Liver (tissue), 8 donors: ENCODE measurements at regions not wholly inside any gene's neighbourhood (a gene's known extent, or its start where the extent isn't known, plus 50 kb on each side); places are given as distances from the start of the nearest gene placed in this dataset.

Experiments used
- DNase-seq: peaks from one replicate; pipeline ENCODE4 v3.0.0-alpha.2; 2017; ENCODE audit warnings: low spot score
- H3K27ac ChIP-seq, 2 donors: one replicate each; pipeline ENCODE4 v1.7.0; 2013; ENCODE audit warnings: inconsistent platforms in 2 of 2, low read length in 2 of 2, control low read depth in 1 of 2, low read depth in 1 of 2, mild to moderate bottlenecking in 1 of 2
- H3K27me3 ChIP-seq, 4 donors: one replicate each; pipeline versions ENCODE4 v1.6.1 to v1.7.0; 2013; ENCODE audit warnings: low read length in 3 of 4, inconsistent platforms in 1 of 4, mild to moderate bottlenecking in 1 of 4, moderate library complexity in 1 of 4; ENCODE audit not compliant: control insufficient read depth in 4 of 4, insufficient read depth in 4 of 4
- H3K36me3 ChIP-seq, 4 donors: one replicate each; pipeline versions ENCODE4 v1.6.1 to v1.7.0; 2013; ENCODE audit warnings: low read length in 3 of 4, mild to moderate bottlenecking in 3 of 4, low read depth in 1 of 4, moderate library complexity in 1 of 4; ENCODE audit not compliant: control insufficient read depth in 4 of 4, insufficient read depth in 3 of 4
- H3K4me1 ChIP-seq, 4 donors: one replicate each; pipeline versions ENCODE4 v1.6.1 to v1.7.0; 2013; ENCODE audit warnings: low read length in 3 of 4, mild to moderate bottlenecking in 3 of 4, moderate library complexity in 1 of 4; ENCODE audit not compliant: control insufficient read depth in 4 of 4, insufficient read depth in 4 of 4
- H3K4me3 ChIP-seq, 3 donors: one replicate each; pipeline versions ENCODE4 v1.6.1 to v1.7.0; 2013; ENCODE audit warnings: low read length in 3 of 3, control low read depth in 1 of 3, low read depth in 1 of 3, mild to moderate bottlenecking in 1 of 3
- H3K9ac ChIP-seq, 2 donors: one replicate each; pipeline ENCODE4 v1.7.0; 2013; ENCODE audit warnings: low read length in 2 of 2, mild to moderate bottlenecking in 2 of 2, moderate library complexity in 2 of 2, control low read depth in 1 of 2, low read depth in 1 of 2
- H3K9me3 ChIP-seq, 4 donors: one replicate each; pipeline versions ENCODE4 v1.6.1 to v1.7.0; 2013; ENCODE audit warnings: low read length in 3 of 4; ENCODE audit not compliant: control insufficient read depth in 4 of 4
- ATF3 ChIP-seq: IDR thresholded peaks from 2 replicates; pipeline ENCODE4 v1.6.1; 2016; ENCODE audit warnings: antibody characterized with exemption
- CTCF ChIP-seq: fragments of 150-350 bp; IDR thresholded peaks from 2 replicates; pipeline ENCODE4 v1.5.1; 2017; ENCODE audit warnings: improper control_type of control experiment, low read depth, low read length; ENCODE audit not compliant: missing input control
- EGR1 ChIP-seq, 2 donors: IDR thresholded peaks; 2 replicates each; pipeline ENCODE4 v1.6.1; 2016 to 2018; ENCODE audit warnings: antibody characterized with exemption in 2 of 2, low read depth in 2 of 2
- FOXA1 ChIP-seq: IDR thresholded peaks from 2 replicates; pipeline ENCODE4 v1.6.1; 2016; ENCODE audit warnings: antibody characterized with exemption
- GABPA ChIP-seq, 2 donors: IDR thresholded peaks in 1 of 2; conservative IDR thresholded peaks in 1 of 2; 2 replicates each; pipeline ENCODE4 v1.6.1; 2016; ENCODE audit warnings: antibody characterized with exemption in 2 of 2, mild to moderate bottlenecking in 1 of 2, moderate library complexity in 1 of 2
- HNF4G ChIP-seq: IDR thresholded peaks from 2 replicates; pipeline ENCODE4 v1.6.1; 2016; ENCODE audit warnings: antibody characterized with exemption
- MAX ChIP-seq: IDR thresholded peaks from 2 replicates; pipeline ENCODE4 v1.6.1; 2016; ENCODE audit warnings: antibody characterized with exemption
- NR2F2 ChIP-seq: IDR thresholded peaks from 2 replicates; pipeline ENCODE4 v1.6.1; 2016; ENCODE audit warnings: antibody characterized with exemption
- RAD21 ChIP-seq, 2 donors: IDR thresholded peaks; 2 replicates each; pipeline ENCODE4 v1.6.1; 2016; ENCODE audit warnings: antibody characterized with exemption in 2 of 2, mild to moderate bottlenecking in 2 of 2
- REST ChIP-seq: IDR thresholded peaks from 2 replicates; pipeline ENCODE4 v1.6.1; 2016; ENCODE audit warnings: antibody characterized with exemption, mild to moderate bottlenecking
- RXRA ChIP-seq, 2 donors: IDR thresholded peaks; 2 replicates each; pipeline ENCODE4 v1.6.1; 2017 to 2018; ENCODE audit warnings: antibody characterized with exemption in 2 of 2, mild to moderate bottlenecking in 1 of 2
- ZBTB33 ChIP-seq: IDR thresholded peaks from 2 replicates; pipeline ENCODE4 v1.6.1; 2016; ENCODE audit warnings: antibody characterized with exemption
- WGBS: extraction: QIAGEN DNeasy Blood & Tissue Kit; methylation state at CpG from one replicate; pipeline ENCODE4 v1.1.7; 2013; 5-methylcytosine and 5-hydroxymethylcytosine counted together
- donor health status: healthy.
- donor health status: healthy.
- donor health status: healthy.
- donor health status: healthy.
- donor health status: healthy.

- TF ChIP-seq CTCF (no peak), RAD21 (IDR thresholded peaks at IDR 0.05) (no peak), EGR1 (IDR thresholded peaks at IDR 0.05; ENCODE audit: low read depth in 2 of 2) (no peak), MAX (no peak), RXRA (IDR thresholded peaks at IDR 0.05) (no peak)
These were observed 181.5 kb downstream of the PLPP3 start (continued) for GRCh38 chr1:56397811-56398231.

- DNase-seq = no peak
- no peaks in the 10 kb centered on the region for H3K4me1 ChIP-seq
- peak; percentile 55 for TF ChIP-seq NR2F2
- no peak for TF ChIP-seq EGR1 (IDR thresholded peaks at IDR 0.05; ENCODE audit: low read depth in 2 of 2)
- H3K36me3 ChIP-seq = no peaks in the 10 kb centered on the region
- H3K9ac ChIP-seq = no peak overlapping the region
- WGBS = 84% methylated on average over 2 of the region's 2 CpGs
- no peak overlapping the region for H3K27ac ChIP-seq
- H3K27me3 ChIP-seq = no peaks in the 10 kb centered on the region
- no peaks in the 10 kb centered on the region for H3K9me3 ChIP-seq
- H3K4me3 ChIP-seq = no peak overlapping the region
These were observed 182.0 kb downstream of the PLPP3 start for GRCh38 chr1:56397409-56397808.

GRCh38 chr1:56396581-56396980, 182.8 kb downstream of the PLPP3 start:
- no peaks in the 10 kb centered on the region for H3K4me1 ChIP-seq
- no peak overlapping the region for H3K9ac ChIP-seq
- H3K27ac ChIP-seq = no peak overlapping the region
- DNase-seq = no peak
- H3K9me3 ChIP-seq = no peaks in the 10 kb centered on the region
- 74% methylated on average over 4 of the region's 4 CpGs for WGBS
- no peaks in the 10 kb centered on the region for H3K36me3 ChIP-seq
- no peak overlapping the region for H3K4me3 ChIP-seq
- TF ChIP-seq HNF4G (no peak), MAX (no peak), RAD21 (IDR thresholded peaks at IDR 0.05) (no peak), RXRA (IDR thresholded peaks at IDR 0.05) (no peak), EGR1 (IDR thresholded peaks at IDR 0.05; ENCODE audit: low read depth in 2 of 2) (no peak), NR2F2 (no peak), REST (no peak), GABPA (IDR thresholded peaks at IDR 0.05 in 1 of 2, conservative IDR thresholded peaks at IDR 0.05 in 1 of 2) (no peak), ATF3 (no peak), FOXA1 (no peak), ZBTB33 (no peak)
- no peaks in the 10 kb centered on the region for H3K27me3 ChIP-seq
